RCC 7860 (cell line): ENCODE measurements at regions not wholly inside any gene's neighbourhood (a gene's known extent, or its start where the extent isn't known, plus 50 kb on each side); places are given as distances from the start of the nearest gene placed in this dataset.
"Not testable (repeated sequence)": the region's sequence is repeated elsewhere in the genome, so short reads cannot be mapped to it uniquely, and the experiment has no call there.

Experiments used
- DNase-seq: peaks from one replicate; pipeline ENCODE4 v3.0.0-alpha.2; 2015; ENCODE audit warnings: low spot score
- FAIRE-seq: peaks from 2 replicates; lab custom pipeline; 2012; peaks lifted over from hg19 to GRCh38; lab: Jason Lieb, UNC

GRCh38 chr17:14451729-14452191 is 150.9 kb downstream of the HS3ST3B1 start:
- DNase-seq = no peak
- FAIRE-seq = no peak

GRCh38 chr17:14448818-14449217 is 147.9 kb downstream of the HS3ST3B1 start:
- FAIRE-seq (no peak), DNase-seq (no peak)

DNA sequence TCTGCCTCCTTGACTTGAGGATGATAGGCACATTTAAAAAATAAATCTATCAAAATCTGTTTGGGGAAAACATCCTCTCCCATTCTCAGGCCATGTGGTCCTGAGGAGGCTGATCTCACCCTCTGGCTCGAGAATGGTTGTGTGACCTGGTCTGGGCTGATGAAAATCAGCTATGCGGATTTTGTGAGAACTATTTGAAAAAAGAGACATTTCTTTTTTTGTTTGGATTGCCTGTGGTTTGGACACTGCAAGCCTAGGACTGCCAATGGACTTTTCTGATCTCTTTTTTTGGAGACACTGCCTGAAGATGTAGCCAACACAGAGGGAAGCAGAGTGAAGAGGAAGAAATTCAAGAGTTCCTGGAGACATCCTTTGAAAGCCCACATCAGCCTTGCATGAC is 145.9 kb downstream of the HS3ST3B1 start:
- FAIRE-seq = no peak
- DNase-seq = no peak

DNA sequence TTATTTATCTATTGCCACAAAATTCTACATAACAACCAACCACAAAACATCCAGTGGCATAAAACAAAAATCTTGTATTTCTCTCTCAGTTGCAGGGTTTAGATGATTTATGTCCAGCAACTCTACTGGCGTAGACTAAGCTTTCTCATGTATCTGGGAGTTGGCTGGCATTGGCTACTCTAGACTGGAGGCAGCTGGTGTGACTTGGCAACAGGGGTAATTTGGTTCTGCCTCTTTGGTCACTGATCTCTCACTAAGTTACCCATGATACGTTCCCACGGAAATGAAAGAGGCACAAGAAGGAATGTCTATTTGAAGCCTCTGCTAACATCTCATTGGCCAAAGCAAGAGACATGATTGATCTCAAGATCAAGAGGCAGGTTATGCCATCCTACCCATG is 144.0 kb downstream of the HS3ST3B1 start:
- DNase-seq (no peak), FAIRE-seq (no peak)

- DNase-seq = no peak
- FAIRE-seq = no peak
Observed at GRCh38 chr17:14442798-14443528, 142.1 kb downstream of the HS3ST3B1 start.

GRCh38 chr17:14437176-14437575 is 136.3 kb downstream of the HS3ST3B1 start:
- DNase-seq (no peak), FAIRE-seq (no peak)

GRCh38 chr17:14436266-14436665 is 135.4 kb downstream of the HS3ST3B1 start:
- no peak for FAIRE-seq
- no peak for DNase-seq

DNA sequence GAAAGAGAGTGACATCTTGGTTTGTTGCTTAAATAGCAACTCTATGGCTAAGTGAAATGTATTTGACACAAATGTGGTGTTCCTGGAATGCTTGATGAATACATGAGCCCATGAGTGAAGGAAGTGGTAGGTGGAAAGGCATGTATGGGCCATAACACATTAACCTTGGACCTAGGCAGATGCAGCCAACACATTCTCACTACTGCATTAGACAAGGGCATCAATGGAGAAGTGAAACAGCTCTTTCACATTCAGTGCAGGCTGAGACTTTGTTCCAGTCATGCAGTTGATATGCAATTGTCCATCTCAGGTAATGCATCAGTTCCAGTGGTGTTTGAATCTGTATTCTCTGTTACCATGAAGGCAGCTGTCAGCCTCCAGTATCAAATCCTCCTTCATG is 133.6 kb downstream of the HS3ST3B1 start:
- no peak for FAIRE-seq
- no peak for DNase-seq

- FAIRE-seq (no peak), DNase-seq (no peak)
Observed at GRCh38 chr17:14432079-14432478, 131.2 kb downstream of the HS3ST3B1 start.

- FAIRE-seq (no peak), DNase-seq (no peak)
Observed at GRCh38 chr17:14429084-14429483, 128.2 kb downstream of the HS3ST3B1 start.

GRCh38 chr17:14428648-14429029 is 127.8 kb downstream of the HS3ST3B1 start:
- DNase-seq (no peak), FAIRE-seq (no peak)

DNA sequence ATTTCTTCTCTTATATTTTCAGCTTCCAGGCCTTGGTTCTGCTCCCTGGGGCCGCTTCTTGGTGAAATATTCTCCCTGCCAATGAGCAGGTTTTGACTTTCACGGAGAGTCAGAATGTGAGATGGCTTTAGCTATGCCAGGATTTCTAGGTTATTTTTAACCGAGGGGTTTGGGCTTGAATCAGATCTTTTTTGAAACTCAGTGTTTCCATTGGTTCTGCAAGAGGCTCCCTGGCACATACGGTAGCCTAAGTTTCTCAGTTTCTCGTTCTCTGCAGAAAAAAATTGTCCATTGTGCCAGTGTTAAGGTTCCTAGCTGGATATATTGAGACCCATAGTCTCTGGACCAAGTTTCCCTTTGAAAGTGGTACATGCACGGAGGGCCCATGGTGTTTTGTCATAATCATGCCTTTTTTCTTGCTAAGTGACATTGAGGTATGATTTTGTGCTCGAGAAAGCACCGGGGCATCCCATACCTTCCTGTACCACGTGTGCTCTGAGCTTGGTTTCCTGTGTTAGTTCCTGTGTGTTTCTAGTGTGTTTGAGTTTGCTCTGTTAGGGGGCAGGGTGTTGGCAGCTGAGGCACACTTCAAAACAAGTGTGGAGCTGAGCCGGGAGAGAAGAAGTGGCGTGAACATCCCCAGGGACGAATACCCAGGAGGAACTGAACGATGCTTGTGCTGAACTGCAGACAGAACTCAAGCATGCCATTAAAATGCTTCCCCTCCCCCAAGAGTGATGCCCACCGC is 127.2 kb downstream of the HS3ST3B1 start:
- DNase-seq = no peak
- FAIRE-seq = no peak

GRCh38 chr17:14423156-14423555 is 122.3 kb downstream of the HS3ST3B1 start:
- FAIRE-seq, DNase-seq: not testable (repeated sequence)

DNA sequence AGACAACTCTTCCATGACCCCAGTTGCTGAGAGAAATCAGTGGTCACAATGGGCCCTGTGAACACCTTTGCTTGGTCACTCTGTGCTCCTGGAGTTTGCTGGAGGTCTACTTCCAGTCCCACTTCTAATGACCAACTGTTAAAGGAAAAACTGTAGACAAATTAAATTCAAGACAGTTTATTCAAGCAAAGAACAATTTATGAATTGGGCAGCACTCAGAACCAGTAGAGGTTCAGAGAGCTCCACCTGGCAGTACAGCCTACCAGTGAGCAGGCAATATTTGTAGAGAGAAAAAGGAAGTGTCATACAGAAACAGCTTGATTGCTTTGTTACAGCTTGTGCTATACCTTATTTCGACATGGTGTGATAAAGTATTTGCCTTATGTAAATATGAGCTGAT is 116.5 kb downstream of the HS3ST3B1 start:
- no peak for FAIRE-seq
- DNase-seq = no peak

DNA sequence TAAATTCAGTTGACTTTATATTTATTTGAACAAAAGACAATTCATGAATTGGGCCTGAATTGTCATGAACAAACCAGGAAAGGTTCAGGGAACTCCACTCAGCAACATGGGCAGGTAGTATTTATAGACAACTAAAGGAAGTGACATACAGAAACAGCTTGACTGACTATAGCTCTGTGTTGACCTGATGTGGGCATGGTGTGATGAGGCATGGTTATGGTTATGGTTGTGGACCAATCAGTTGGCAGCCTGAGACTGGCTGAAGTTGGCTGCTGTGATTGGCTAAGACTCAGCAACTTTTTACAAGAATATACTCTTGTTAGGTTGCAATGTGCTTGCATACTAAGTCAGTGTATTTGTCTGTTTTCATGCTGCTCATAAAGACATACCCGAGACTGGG is 108.4 kb downstream of the HS3ST3B1 start:
- DNase-seq = no peak
- no peak for FAIRE-seq

GRCh38 chr17:14407541-14407940 is 106.7 kb downstream of the HS3ST3B1 start:
- no peak for FAIRE-seq

DNA sequence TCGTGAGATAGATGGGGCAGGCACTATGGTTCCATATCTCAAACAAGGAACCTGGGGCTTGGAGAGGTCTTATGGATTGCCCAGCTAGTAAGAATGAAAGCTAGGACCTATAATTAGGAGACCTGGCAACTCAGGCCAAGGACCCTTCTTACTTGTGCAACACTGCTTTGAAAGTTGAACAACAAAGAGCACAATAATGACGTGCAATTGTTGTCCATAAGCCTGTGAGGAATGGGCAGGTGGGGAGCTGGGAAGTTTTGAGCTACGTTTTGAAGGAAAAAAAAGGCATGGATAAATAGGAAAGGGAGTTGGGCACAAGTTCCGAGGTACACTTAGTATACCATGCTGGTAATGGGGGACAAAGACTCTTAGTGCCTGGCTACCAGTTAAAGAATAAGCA is 104.3 kb downstream of the HS3ST3B1 start:
- FAIRE-seq = no peak
- no peak for DNase-seq

More at GRCh38 chr17:14407541-14407940, 106.7 kb downstream of the HS3ST3B1 start:
- no peak for DNase-seq
